ENCODE measurements at regions not wholly inside any gene's neighbourhood (a gene's known extent, or its start where the extent isn't known, plus 50 kb on each side); places are given as distances from the start of the nearest gene placed in this dataset.

DNA sequence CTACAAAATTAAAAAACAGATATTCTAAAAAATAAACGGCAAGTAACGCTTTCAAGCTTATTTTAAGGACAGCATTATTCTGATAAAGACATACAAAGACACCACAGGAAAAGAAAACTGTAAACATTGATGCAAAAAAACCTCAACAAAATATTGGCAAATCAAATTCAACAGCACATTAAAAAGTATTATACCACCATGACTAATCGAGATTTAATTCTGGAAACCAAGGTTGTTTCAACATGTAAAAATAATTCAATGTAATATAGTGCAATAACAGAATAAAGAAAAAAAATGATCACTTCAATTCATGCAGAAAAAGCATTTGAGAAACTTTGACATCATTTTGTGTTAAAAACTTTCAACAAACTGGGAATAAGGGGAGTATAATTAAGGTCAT lies 1323.2 kb downstream of the FSCB start:
- no peaks in the 10 kb centered on the region for H3K27me3 Mint-ChIP-seq (ENCODE audit: low read depth)
- no peaks in the 10 kb centered on the region for H3K36me3 Mint-ChIP-seq (ENCODE audit: insufficient read depth)
- ATAC-seq (no peak), DNase-seq (no peak)
- H3K9me3 Mint-ChIP-seq: peaks cover 7% of the 10 kb centered on the region
- no peaks in the 10 kb centered on the region for H3K4me1 Mint-ChIP-seq (ENCODE audit: low read depth)
- H3K4me3 Mint-ChIP-seq: no peak overlapping the region

DNA sequence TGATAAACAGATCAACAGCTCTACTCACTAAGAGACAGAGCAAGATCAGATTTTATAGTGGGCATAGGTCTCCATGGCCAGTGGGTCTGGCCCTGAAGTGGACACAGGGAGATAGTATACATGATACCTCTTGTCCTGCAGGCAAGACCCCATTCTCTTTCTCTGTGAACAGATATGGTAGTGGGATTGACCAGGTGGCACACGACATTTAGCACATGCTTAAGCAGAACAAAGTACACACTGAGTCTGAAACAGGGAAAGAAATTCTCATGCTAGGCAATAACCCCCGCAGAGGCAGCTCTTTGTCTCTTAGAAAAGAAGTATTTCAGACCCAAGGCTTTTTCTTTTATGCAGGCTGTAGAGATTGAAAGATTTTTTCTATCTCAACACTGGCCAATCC lies 1331.2 kb downstream of the FSCB start:
- ATAC-seq: no peak
- H3K4me3 Mint-ChIP-seq: no peak overlapping the region
- H3K27me3 Mint-ChIP-seq (ENCODE audit: low read depth): no peaks in the 10 kb centered on the region
- H3K36me3 Mint-ChIP-seq (ENCODE audit: insufficient read depth): no peaks in the 10 kb centered on the region
- no peaks in the 10 kb centered on the region for H3K4me1 Mint-ChIP-seq (ENCODE audit: low read depth)
- H3K9me3 Mint-ChIP-seq: peaks cover 3% of the 10 kb centered on the region
- no peak for DNase-seq

DNA sequence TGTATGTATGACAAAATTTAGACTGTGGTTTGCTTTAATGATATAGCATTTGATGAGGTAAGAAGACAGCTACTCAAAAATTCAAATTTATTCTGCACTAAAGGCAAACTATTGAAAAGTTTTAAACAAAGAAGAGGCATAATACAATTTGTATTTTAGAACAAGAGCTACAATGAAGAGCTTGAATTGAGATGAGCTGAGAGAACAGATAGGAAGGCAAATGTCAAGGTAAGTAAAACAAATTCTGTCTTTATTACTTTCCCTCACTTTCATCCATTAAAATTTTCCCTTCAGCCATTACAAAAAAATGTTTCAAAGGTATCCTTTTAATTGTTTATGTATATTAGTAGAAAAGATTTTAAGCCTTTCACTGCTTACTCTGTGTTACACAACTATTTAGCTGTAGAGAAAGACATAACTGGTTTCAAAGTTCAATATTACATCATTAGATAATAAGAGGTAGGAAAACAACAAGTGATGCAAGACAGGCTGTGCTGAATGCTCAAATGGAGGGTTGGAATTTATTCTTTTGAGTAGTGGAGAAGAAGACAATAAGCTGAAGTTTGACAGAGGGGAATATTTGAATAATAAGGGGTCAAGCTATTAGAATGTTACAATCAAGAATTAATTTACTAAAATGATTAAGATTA lies 1334.1 kb downstream of the FSCB start:
- no peaks in the 10 kb centered on the region for H3K4me1 Mint-ChIP-seq (ENCODE audit: low read depth)
- DNase-seq: no peak
- no peaks in the 10 kb centered on the region for H3K36me3 Mint-ChIP-seq (ENCODE audit: insufficient read depth)
- H3K4me3 Mint-ChIP-seq: no peak overlapping the region
- no peak for ATAC-seq
- H3K27me3 Mint-ChIP-seq (ENCODE audit: low read depth): no peaks in the 10 kb centered on the region
- no peaks in the 10 kb centered on the region for H3K9me3 Mint-ChIP-seq

DNA sequence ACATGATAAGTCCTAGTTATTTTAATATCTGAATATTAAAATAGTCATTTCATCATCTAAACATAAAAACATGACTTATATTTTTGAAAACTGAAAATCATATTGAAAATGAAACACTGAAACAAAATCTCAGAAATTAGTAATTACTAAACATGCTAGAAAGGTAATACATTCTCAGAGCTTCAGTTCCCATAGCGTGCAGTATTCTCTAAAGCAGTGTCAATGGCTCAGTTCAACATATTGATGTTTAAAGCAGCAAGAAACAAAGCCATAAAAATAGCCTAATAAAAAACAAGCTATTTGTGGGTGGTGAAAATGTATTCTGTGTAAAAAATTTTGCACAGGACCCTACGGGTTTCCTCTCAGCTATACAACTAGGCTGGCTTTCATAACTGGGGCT lies 1337.4 kb downstream of the FSCB start:
- H3K4me1 Mint-ChIP-seq (ENCODE audit: low read depth): no peaks in the 10 kb centered on the region
- peaks cover 3% of the 10 kb centered on the region for H3K9me3 Mint-ChIP-seq

DNA sequence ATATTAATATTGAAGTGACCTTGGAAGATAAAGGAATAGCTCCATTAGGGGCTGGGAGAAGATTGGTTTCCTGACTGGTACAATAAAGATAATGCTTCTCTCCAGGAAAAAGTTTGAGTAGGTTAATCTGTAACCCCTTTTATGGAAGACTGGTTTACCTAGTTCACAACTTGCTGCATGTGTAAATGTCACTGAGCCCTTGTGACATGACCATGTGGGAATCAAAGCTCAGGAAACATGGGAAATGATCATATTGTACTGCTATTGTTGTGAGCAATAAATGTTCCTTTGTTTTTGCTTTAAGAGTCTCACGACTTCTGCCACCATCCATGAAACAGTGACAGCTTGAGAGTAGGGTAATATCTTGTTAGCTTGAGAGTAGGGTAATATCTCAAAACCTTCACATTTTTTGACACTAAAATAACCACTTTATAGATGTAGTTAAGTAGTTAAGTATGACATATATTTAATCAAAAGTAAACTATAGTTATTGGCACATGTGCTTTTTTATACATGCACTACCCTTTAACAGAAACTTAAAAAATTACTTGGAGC lies 1338.6 kb downstream of the FSCB start:
- DNase-seq (no peak), ATAC-seq (no peak)
- no peaks in the 10 kb centered on the region for H3K36me3 Mint-ChIP-seq (ENCODE audit: insufficient read depth)
- no peaks in the 10 kb centered on the region for H3K27me3 Mint-ChIP-seq (ENCODE audit: low read depth)
- H3K4me3 Mint-ChIP-seq: no peak overlapping the region
- no peaks in the 10 kb centered on the region for H3K4me1 Mint-ChIP-seq (ENCODE audit: low read depth)
- H3K9me3 Mint-ChIP-seq: peaks cover 5% of the 10 kb centered on the region

More for the DNA sequence above, 1337.4 kb downstream of the FSCB start:
- DNase-seq (no peak), ATAC-seq (no peak)
- H3K4me3 Mint-ChIP-seq: no peak overlapping the region
- no peaks in the 10 kb centered on the region for H3K36me3 Mint-ChIP-seq (ENCODE audit: insufficient read depth)
- no peaks in the 10 kb centered on the region for H3K27me3 Mint-ChIP-seq (ENCODE audit: low read depth)

DNA sequence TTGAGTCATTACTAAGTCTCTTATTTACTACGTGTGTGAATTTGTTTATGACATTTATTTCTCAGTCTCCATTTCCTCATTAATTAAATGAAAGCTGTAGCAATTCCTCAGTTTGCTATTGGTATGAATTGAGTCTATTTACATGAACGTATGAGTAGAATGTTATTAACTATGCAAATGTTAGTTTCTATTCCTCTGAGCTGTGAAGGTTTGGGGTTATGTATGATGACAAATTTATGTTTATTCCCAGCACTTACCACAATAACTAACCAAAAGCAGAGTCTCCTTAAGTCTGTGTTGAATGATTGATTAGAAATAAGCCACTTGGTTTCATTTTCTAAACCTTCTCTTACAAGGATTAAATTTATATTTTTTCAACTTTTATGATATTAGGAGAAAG lies 1340.9 kb downstream of the FSCB start:
- ATAC-seq: no peak
- Mint-ChIP-seq H3K4me3 (no peak overlapping the region), H3K4me1 (ENCODE audit: low read depth) (no peaks in the 10 kb centered on the region), H3K27me3 (ENCODE audit: low read depth) (no peaks in the 10 kb centered on the region), H3K36me3 (ENCODE audit: insufficient read depth) (no peaks in the 10 kb centered on the region), H3K9me3 (peaks cover 5% of the 10 kb centered on the region)
- DNase-seq: no peak

DNA sequence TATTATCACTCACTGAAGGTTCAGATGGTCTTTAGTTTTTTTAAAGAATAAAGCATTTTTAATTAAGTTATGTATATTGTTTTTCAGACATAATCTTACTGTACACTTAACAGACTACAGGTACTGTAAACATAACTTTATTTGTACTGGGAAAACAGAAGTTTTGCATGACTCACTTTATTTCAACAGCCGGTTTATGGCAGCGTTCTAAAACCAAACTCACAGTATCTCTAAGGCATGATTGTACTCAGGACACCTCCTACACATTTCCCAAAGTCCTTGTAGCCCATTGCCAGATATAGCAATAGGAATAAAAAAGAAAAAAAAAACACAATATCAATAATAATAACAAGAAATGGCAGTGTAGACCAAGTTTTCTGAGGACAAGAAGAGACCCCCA lies 1341.4 kb downstream of the FSCB start:
- Mint-ChIP-seq H3K36me3 (ENCODE audit: insufficient read depth) (no peaks in the 10 kb centered on the region), H3K4me3 (no peak overlapping the region), H3K27me3 (ENCODE audit: low read depth) (no peaks in the 10 kb centered on the region), H3K9me3 (peaks cover 5% of the 10 kb centered on the region), H3K4me1 (ENCODE audit: low read depth) (no peaks in the 10 kb centered on the region)
- no peak for DNase-seq
- no peak for ATAC-seq

DNA sequence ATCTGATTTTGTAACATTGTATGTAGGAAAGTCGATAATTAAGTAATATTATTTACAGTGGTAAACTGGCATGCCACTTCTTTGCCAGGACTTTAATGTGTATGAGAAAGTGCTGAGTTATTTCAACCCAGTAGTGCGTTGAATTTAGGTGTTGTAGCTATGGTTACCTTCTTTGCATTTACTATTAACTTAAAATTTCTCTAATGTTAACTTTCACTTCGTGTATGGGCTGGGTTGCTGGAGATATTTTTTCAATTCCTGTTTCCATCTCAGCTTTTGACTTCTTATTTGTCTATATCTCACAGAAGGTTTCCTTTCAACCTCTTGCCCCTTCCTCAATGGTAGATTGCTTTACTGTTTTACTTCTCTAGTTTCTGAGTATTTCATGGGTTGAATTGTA lies 1345.6 kb downstream of the FSCB start:
- Mint-ChIP-seq H3K4me3 (no peak overlapping the region), H3K27me3 (ENCODE audit: low read depth) (no peaks in the 10 kb centered on the region), H3K9me3 (peaks cover 10% of the 10 kb centered on the region), H3K36me3 (ENCODE audit: insufficient read depth) (no peaks in the 10 kb centered on the region), H3K4me1 (ENCODE audit: low read depth) (no peaks in the 10 kb centered on the region)
- ATAC-seq (no peak), DNase-seq (no peak)

DNA sequence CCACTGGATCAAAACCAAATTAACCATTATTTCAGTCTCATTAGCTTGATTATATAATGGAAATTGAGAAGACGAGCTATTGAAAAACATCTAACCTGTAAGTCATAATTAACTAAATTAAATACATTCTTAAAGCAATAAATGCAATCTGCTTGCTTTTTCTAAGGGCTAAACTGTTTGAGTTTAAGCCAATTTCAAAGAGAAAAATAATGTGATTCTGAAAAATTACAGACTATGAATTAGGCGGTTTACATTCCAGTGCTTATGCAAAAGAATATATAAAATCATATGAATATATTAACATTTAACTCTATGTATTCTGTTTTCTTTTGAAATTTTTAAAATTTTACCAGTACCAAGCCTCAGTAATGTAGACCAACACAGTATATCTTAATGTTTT lies 1349.4 kb downstream of the FSCB start:
- no peaks in the 10 kb centered on the region for H3K4me1 Mint-ChIP-seq (ENCODE audit: low read depth)
- no peaks in the 10 kb centered on the region for H3K36me3 Mint-ChIP-seq (ENCODE audit: insufficient read depth)
- H3K27me3 Mint-ChIP-seq (ENCODE audit: low read depth): no peaks in the 10 kb centered on the region
- no peak for DNase-seq
- peaks cover 14% of the 10 kb centered on the region for H3K9me3 Mint-ChIP-seq
- no peak overlapping the region for H3K4me3 Mint-ChIP-seq
- no peak for ATAC-seq

DNA sequence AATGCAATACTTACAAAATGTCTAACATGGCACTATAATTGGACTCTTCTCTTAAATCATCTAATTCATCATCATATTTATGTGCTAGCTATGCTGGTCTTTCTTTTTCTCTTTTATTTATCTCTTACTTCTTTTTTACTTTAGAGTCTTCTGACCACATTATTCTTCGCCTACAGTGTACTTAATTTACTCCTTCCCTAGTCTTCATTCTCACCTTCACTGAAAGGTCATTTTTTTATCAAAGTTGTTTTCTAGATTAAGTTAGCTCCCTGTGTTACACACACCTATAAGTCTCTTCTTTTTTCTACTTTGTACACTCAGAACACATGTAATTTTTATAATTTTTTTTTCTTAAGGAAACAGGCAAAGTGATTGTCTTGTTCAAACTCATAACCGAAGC lies 1351.2 kb downstream of the FSCB start:
- Mint-ChIP-seq H3K9me3 (peaks cover 14% of the 10 kb centered on the region), H3K4me3 (no peak overlapping the region), H3K27me3 (ENCODE audit: low read depth) (no peaks in the 10 kb centered on the region), H3K4me1 (ENCODE audit: low read depth) (no peaks in the 10 kb centered on the region), H3K36me3 (ENCODE audit: insufficient read depth) (no peaks in the 10 kb centered on the region)
- DNase-seq: no peak
- no peak for ATAC-seq

DNA sequence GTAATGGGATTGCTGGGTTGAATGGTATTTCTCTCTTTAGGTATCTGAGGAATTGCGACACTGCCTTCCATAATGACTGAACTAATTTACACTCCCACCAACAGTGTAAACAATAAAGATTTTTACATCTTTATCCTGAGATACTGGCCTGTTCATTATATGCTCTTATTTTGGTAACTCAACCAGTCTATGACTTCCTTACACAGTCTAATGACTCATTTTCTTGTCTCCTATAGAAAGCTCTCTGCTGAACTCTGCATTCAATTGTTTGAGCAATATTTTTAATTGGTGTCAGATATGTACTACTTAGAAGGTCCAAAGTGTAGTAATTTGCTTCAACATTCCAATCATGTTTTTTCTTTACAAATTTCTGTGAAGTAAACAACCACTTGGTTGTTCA lies 1351.8 kb downstream of the FSCB start:
- no peak overlapping the region for H3K4me3 Mint-ChIP-seq
- no peaks in the 10 kb centered on the region for H3K4me1 Mint-ChIP-seq (ENCODE audit: low read depth)
- DNase-seq (no peak), ATAC-seq (no peak)
- H3K9me3 Mint-ChIP-seq: peaks cover 14% of the 10 kb centered on the region
- H3K36me3 Mint-ChIP-seq (ENCODE audit: insufficient read depth): no peaks in the 10 kb centered on the region
- no peaks in the 10 kb centered on the region for H3K27me3 Mint-ChIP-seq (ENCODE audit: low read depth)

DNA sequence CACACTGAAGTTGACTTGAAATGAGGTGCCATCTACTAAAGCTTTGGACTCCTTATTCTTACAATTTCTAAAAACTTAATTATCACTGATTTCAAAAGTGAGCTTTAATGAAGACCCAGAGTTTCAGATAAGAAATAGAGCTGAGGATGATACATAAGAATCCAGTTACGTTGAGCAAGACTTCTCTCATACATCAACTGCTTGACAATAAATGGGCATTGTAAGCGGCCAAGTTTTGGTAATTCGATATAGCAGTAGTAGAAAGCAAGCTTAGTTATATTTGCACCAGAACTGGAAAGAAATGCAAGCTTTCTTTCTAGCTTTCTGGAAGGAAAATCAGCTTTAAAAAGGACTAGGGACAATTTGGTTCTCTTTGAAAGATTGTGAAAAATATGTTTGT lies 1359.6 kb downstream of the FSCB start:
- Mint-ChIP-seq H3K36me3 (ENCODE audit: insufficient read depth) (no peaks in the 10 kb centered on the region), H3K27me3 (ENCODE audit: low read depth) (no peaks in the 10 kb centered on the region), H3K4me1 (ENCODE audit: low read depth) (no peaks in the 10 kb centered on the region), H3K4me3 (no peak overlapping the region), H3K9me3 (peaks cover 3% of the 10 kb centered on the region)
- DNase-seq: no peak
- ATAC-seq: no peak

DNA sequence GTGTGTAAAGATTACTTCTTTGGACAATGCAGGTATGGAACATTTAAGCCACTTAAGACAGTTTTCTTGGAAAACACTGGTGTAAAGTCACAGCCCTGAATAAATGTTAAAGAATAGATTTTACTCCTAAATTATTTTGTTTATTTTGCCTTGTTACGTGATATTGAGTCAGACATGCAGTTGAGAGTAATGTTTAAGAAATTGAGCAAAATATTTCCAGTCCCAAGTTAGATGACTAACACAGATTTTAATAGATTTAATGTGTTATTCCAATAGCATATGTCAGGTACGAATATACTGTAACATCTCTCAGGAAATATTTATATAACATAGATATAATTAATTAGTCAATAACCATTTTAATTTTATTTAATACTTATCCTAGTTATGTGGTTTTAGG lies 1361.7 kb downstream of the FSCB start:
- DNase-seq: no peak
- H3K36me3 Mint-ChIP-seq (ENCODE audit: insufficient read depth): no peaks in the 10 kb centered on the region
- no peaks in the 10 kb centered on the region for H3K4me1 Mint-ChIP-seq (ENCODE audit: low read depth)
- no peak overlapping the region for H3K4me3 Mint-ChIP-seq
- ATAC-seq: no peak
- H3K27me3 Mint-ChIP-seq (ENCODE audit: low read depth): no peaks in the 10 kb centered on the region
- H3K9me3 Mint-ChIP-seq: peaks cover 3% of the 10 kb centered on the region

DNA sequence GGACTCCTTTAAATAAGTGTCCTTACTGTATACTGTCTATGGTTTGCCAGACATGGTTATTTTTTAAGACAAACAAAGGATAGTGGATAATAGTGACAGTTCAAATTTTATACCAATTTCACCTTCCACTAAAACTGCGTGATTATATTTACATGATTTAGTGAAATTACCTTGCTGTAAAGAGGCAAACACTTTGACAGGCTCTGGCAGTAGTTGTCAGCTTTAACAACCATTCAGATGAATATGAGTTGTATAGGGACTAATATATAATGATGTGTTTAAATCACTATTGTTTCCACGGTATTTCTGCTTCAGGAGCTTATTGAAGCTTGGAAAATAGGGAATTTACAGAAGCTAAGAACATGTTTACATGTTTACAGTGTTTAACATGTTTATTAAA lies 1364.0 kb downstream of the FSCB start:
- ATAC-seq (no peak), DNase-seq (no peak)
- H3K4me1 Mint-ChIP-seq (ENCODE audit: low read depth): no peaks in the 10 kb centered on the region
- no peaks in the 10 kb centered on the region for H3K36me3 Mint-ChIP-seq (ENCODE audit: insufficient read depth)
- H3K9me3 Mint-ChIP-seq: peaks cover 8% of the 10 kb centered on the region
- no peak overlapping the region for H3K4me3 Mint-ChIP-seq
- no peaks in the 10 kb centered on the region for H3K27me3 Mint-ChIP-seq (ENCODE audit: low read depth)

DNA sequence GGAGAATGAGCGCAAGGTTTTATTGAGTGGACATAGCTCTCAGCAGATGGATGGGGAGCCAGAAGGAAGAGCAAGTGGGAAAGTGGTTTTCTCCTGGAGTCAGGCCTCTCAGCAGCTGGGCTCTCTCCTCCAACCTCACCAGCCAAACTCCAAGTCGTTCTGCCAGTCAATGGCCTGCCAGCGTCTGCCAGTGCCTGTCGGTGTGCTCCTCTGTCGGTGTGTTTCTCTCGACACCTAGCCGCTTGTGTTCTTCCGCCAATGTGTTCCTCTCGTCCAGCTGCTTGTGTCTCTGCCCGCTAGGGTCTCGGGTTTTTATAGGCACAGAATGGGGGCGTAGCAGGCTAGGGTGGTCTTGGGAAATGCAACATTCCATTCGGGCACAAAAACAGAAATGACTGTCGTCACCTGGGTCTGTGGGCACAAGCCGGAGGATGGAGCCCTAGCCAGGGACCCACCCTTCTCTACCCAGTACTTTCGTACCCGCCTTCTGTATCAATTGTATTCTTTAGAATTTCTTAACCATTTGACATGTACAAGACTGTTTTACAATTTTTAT lies 1365.4 kb downstream of the FSCB start:
- H3K36me3 Mint-ChIP-seq (ENCODE audit: insufficient read depth): no peaks in the 10 kb centered on the region
- no peaks in the 10 kb centered on the region for H3K4me1 Mint-ChIP-seq (ENCODE audit: low read depth)
- H3K4me3 Mint-ChIP-seq: no peak overlapping the region
- peaks cover 8% of the 10 kb centered on the region for H3K9me3 Mint-ChIP-seq
- no peaks in the 10 kb centered on the region for H3K27me3 Mint-ChIP-seq (ENCODE audit: low read depth)
- DNase-seq: no peak
- no peak for ATAC-seq
